BE2C (cell line): ENCODE measurements at regions not wholly inside any gene's neighbourhood (a gene's known extent, or its start where the extent isn't known, plus 50 kb on each side); places are given as distances from the start of the nearest gene placed in this dataset.

ENCODE experiments used
- DNase-seq: peaks from one replicate; pipeline ENCODE4 v3.0.0-alpha.2; 2020
- H3K27me3 ChIP-seq: fragments of 250-450 bp; sonication (Bioruptor Pico); 2 replicates; pipeline ENCODE4 v1.5.1; 2020; ENCODE audit warnings: mild to moderate bottlenecking
- H3K36me3 ChIP-seq: fragments of 250-450 bp; sonication (Bioruptor Pico); 2 replicates; pipeline ENCODE4 v1.5.1; 2020; ENCODE audit warnings: mild to moderate bottlenecking
- H3K4me1 ChIP-seq: fragments of 250-450 bp; sonication (Bioruptor Pico); 2 replicates; pipeline ENCODE4 v1.5.1; 2020
- H3K4me3 ChIP-seq: 2 replicates; pipeline ENCODE4 v1.5.1; 2011; ENCODE audit warnings: low read depth, low read length
- H3K9me3 ChIP-seq: fragments of 250-450 bp; sonication (Bioruptor Pico); 2 replicates; pipeline ENCODE4 v1.5.1; 2020
- TF ChIP-seq, protein P1 (sequence below): IDR thresholded peaks from 2 replicates; pipeline ENCODE4 v1.5.1; 2012; ENCODE audit warnings: mild to moderate bottlenecking, low read depth, low read length

DNA sequence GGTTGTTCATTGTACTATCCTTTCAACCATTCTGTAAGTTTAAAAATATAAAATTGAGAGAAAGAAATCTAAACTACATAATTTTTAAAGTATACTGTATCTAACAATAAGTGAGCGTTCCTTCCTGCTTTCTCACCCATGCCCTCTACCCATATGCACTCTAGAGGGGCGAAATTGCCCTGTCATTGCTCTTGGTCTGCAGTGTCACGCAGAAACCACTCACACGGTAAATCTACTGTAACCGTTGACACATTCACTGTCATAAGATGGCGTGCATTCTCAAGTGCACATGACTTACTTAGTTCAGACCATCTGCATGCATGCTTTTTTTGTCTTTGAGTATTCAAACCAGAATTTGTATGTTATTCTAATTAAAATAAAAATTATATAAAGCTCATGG lies 55.7 kb upstream of the NIPBL start:
- H3K9me3 ChIP-seq = no peaks in the 10 kb centered on the region
- TF ChIP-seq, protein P1, sequence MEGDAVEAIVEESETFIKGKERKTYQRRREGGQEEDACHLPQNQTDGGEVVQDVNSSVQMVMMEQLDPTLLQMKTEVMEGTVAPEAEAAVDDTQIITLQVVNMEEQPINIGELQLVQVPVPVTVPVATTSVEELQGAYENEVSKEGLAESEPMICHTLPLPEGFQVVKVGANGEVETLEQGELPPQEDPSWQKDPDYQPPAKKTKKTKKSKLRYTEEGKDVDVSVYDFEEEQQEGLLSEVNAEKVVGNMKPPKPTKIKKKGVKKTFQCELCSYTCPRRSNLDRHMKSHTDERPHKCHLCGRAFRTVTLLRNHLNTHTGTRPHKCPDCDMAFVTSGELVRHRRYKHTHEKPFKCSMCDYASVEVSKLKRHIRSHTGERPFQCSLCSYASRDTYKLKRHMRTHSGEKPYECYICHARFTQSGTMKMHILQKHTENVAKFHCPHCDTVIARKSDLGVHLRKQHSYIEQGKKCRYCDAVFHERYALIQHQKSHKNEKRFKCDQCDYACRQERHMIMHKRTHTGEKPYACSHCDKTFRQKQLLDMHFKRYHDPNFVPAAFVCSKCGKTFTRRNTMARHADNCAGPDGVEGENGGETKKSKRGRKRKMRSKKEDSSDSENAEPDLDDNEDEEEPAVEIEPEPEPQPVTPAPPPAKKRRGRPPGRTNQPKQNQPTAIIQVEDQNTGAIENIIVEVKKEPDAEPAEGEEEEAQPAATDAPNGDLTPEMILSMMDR = no peak
- DNase-seq = no peak
- no peaks in the 10 kb centered on the region for H3K4me1 ChIP-seq
- H3K27me3 ChIP-seq = peaks cover 8% of the 10 kb centered on the region
- H3K4me3 ChIP-seq = no peak overlapping the region
- H3K36me3 ChIP-seq = no peaks in the 10 kb centered on the region

DNA sequence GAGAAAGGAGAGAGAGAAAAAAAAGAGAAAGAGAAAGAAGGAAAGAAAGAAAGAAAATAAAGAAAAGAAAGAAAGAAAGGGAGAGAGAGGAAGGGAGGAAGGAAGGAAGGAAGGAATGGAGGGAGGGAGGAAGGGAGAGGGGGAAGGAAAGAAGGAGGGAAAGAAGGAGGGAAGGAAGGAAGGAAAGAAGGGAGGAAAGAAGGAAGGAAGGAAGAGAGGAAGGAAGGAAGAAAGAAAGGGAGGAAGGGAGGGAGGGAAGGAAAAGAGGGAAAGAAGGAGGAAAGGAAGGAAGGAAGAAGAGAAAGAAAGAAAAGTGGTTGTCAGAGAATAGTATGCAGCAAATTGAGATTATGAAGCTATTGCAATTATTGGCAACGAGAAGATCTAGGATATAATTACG lies 49.9 kb upstream of the NIPBL start:
- TF ChIP-seq, protein P1 = no peak
- no peaks in the 10 kb centered on the region for H3K4me1 ChIP-seq
- no peak for DNase-seq
- no peaks in the 10 kb centered on the region for H3K9me3 ChIP-seq
- no peaks in the 10 kb centered on the region for H3K36me3 ChIP-seq
- H3K4me3 ChIP-seq = no peak overlapping the region
- H3K27me3 ChIP-seq = peaks cover 8% of the 10 kb centered on the region
